ENCODE measurements at regions not wholly inside any gene's neighbourhood (a gene's known extent, or its start where the extent isn't known, plus 50 kb on each side); places are given as distances from the start of the nearest gene placed in this dataset.

- peaks cover 14% of the 10 kb centered on the region for H3K4me1 Mint-ChIP-seq
- no peak for DNase-seq
- no peak overlapping the region for H3K27ac Mint-ChIP-seq
- H3K9me3 Mint-ChIP-seq: peaks cover 23% of the 10 kb centered on the region
- no peaks in the 10 kb centered on the region for H3K36me3 Mint-ChIP-seq (ENCODE audit: low read depth)
- TF ChIP-seq CTCF (IDR thresholded peaks at IDR 0.05): no peak
- H3K4me3 Mint-ChIP-seq: no peak overlapping the region
- peaks cover 17% of the 10 kb centered on the region for H3K27me3 Mint-ChIP-seq (ENCODE audit: low read depth, poor library complexity)
These were observed 147.6 kb downstream of the FAM43A start for GRCh38 chr3:194833114-194833910.

GRCh38 chr3:194836661-194837060 is 151.0 kb downstream of the FAM43A start:
- H3K9me3 Mint-ChIP-seq: peaks cover under 1% of the 10 kb centered on the region
- no peak for DNase-seq
- no peak overlapping the region for H3K27ac Mint-ChIP-seq
- TF ChIP-seq CTCF (IDR thresholded peaks at IDR 0.05): no peak
- peaks cover 13% of the 10 kb centered on the region for H3K4me1 Mint-ChIP-seq
- H3K36me3 Mint-ChIP-seq (ENCODE audit: low read depth): no peaks in the 10 kb centered on the region
- H3K27me3 Mint-ChIP-seq (ENCODE audit: low read depth, poor library complexity): peaks cover 13% of the 10 kb centered on the region
- no peak overlapping the region for H3K4me3 Mint-ChIP-seq

- TF ChIP-seq CTCF (IDR thresholded peaks at IDR 0.05): no peak
- no peak overlapping the region for H3K4me3 Mint-ChIP-seq
- H3K36me3 Mint-ChIP-seq (ENCODE audit: low read depth): no peaks in the 10 kb centered on the region
- no peaks in the 10 kb centered on the region for H3K9me3 Mint-ChIP-seq
- peaks cover 13% of the 10 kb centered on the region for H3K27me3 Mint-ChIP-seq (ENCODE audit: low read depth, poor library complexity)
- no peak overlapping the region for H3K27ac Mint-ChIP-seq
- no peak for DNase-seq
- H3K4me1 Mint-ChIP-seq: peaks cover 15% of the 10 kb centered on the region
These were observed 151.9 kb downstream of the FAM43A start for GRCh38 chr3:194837457-194838127.

- H3K9me3 Mint-ChIP-seq: no peaks in the 10 kb centered on the region
- peaks cover 15% of the 10 kb centered on the region for H3K4me1 Mint-ChIP-seq
- H3K27me3 Mint-ChIP-seq (ENCODE audit: low read depth, poor library complexity): peaks cover 13% of the 10 kb centered on the region
- H3K27ac Mint-ChIP-seq: no peak overlapping the region
- no peak overlapping the region for H3K4me3 Mint-ChIP-seq
- no peaks in the 10 kb centered on the region for H3K36me3 Mint-ChIP-seq (ENCODE audit: low read depth)
- TF ChIP-seq CTCF (IDR thresholded peaks at IDR 0.05): no peak
- DNase-seq: no peak
These were observed 152.6 kb downstream of the FAM43A start for GRCh38 chr3:194838236-194838635.

- H3K27me3 Mint-ChIP-seq (ENCODE audit: low read depth, poor library complexity): peaks cover 11% of the 10 kb centered on the region
- no peaks in the 10 kb centered on the region for H3K9me3 Mint-ChIP-seq
- peaks cover 15% of the 10 kb centered on the region for H3K4me1 Mint-ChIP-seq
- TF ChIP-seq CTCF (IDR thresholded peaks at IDR 0.05): no peak
- H3K4me3 Mint-ChIP-seq: no peak overlapping the region
- no peak for DNase-seq
- no peaks in the 10 kb centered on the region for H3K36me3 Mint-ChIP-seq (ENCODE audit: low read depth)
- H3K27ac Mint-ChIP-seq: no peak overlapping the region
These were observed 155.2 kb downstream of the FAM43A start for GRCh38 chr3:194840661-194841514.

Measured in nephron progenitor cell (in vitro differentiated cells).